Motor neuron (in vitro differentiated cells): ENCODE measurements at regions not wholly inside any gene's neighbourhood (a gene's known extent, or its start where the extent isn't known, plus 50 kb on each side); places are given as distances from the start of the nearest gene placed in this dataset.

Experiments used
- ATAC-seq, 8 experiments: fragments of 200-7000 bp; cut with Tn5 transposase; replicated peaks in 6 of 8; 2 replicates each; pipeline ENCODE4 v1.8.0; 2021; ENCODE audit warnings: mild to moderate bottlenecking in 8 of 8, moderate library complexity in 8 of 8
- H3K27ac ChIP-seq, 2 donors: fragments of 250-450 bp; sonication (Bioruptor Pico); 2 replicates each; pipeline ENCODE4 v1.9.0; 2021; ENCODE audit warnings: antibody characterized with exemption in 2 of 2, mild to moderate bottlenecking in 2 of 2, moderate library complexity in 1 of 2
- H3K4me1 ChIP-seq, 2 donors: fragments of 250-450 bp; sonication (Bioruptor Pico); replicated peaks in 1 of 2; 2 replicates each; pipeline ENCODE4 v1.6.1; 2021; ENCODE audit warnings: antibody characterized with exemption in 2 of 2, mild to moderate bottlenecking in 2 of 2, moderate library complexity in 1 of 2
- H3K4me3 ChIP-seq, 5 donors: fragments of 250-450 bp; sonication (Bioruptor Pico); 2 replicates each; pipeline ENCODE4 v1.9.0; 2021; ENCODE audit warnings: antibody characterized with exemption in 5 of 5, mild to moderate bottlenecking in 5 of 5, moderate library complexity in 4 of 5
- WGBS, 10 experiments: fragments of 450-650 bp; shearing (Covaris generic); methylation state at CpG; one replicate each; pipeline ENCODE4 v1.0.0; 2022; 5-methylcytosine and 5-hydroxymethylcytosine counted together
- in situ Hi-C, 9 experiments: fragments of 400-800 bp; cut with MboI; loops; one replicate each; pipeline ENCODE4 v1.15.0; 2021; ENCODE audit warnings: low sequenced_read_pairs in 9 of 9, low pct_unique_long_range_greater_than_20kb in 2 of 9; ENCODE audit not compliant: unreplicated experiment in 9 of 9

- ATAC-seq, result peak in 2 of 8 experiments; percentile 40 to 44
- Histone ChIP-seq H3K4me1 (no peaks in the 10 kb centered on the region), H3K27ac (no peak overlapping the region), H3K4me3 (no peak overlapping the region)
- WGBS, 10 experiments, result 83 to 100% (median 95%) methylated on average over 1 of the region's 1 CpG; no CpG with 5 or more reads in 4 of the 10 experiments
- in situ Hi-C loops, result no loop called here
These were observed 214.0 kb downstream of the MDFIC start for GRCh38 chr7:115135769-115136410.

- WGBS, 10 experiments, result 39 to 100% (median 88%) methylated on average over 1 to 4 of the region's 4 CpGs; no CpG with 5 or more reads in 1 of the 10 experiments
- in situ Hi-C loops, result no loop called here
- Histone ChIP-seq H3K4me1 (no peaks in the 10 kb centered on the region), H3K27ac (no peak overlapping the region), H3K4me3 (no peak overlapping the region)
- peak in 3 of 8 experiments; percentile 18 to 41 (median 36) for ATAC-seq
These were observed 213.3 kb downstream of the MDFIC start for GRCh38 chr7:115135146-115135545.

GRCh38 chr7:115133248-115133647, 211.4 kb downstream of the MDFIC start:
- no peak overlapping the region for H3K27ac ChIP-seq
- no peaks in the 10 kb centered on the region for H3K4me1 ChIP-seq
- in situ Hi-C loops, result no loop called here
- H3K4me3 ChIP-seq, result no peak overlapping the region
- WGBS, 10 experiments, result 79 to 100% (median 87%) methylated on average over 1 to 5 of the region's 5 CpGs; no CpG with 5 or more reads in 1 of the 10 experiments
- peak in 3 of 8 experiments; percentile 43 to 59 (median 46) for ATAC-seq

GRCh38 chr7:115132096-115132495, 210.2 kb downstream of the MDFIC start:
- WGBS, 10 experiments, result 86 to 100% methylated on average over 1 of the region's 1 CpG; no CpG with 5 or more reads in 8 of the 10 experiments
- Histone ChIP-seq H3K27ac (no peak overlapping the region), H3K4me3 (no peak overlapping the region), H3K4me1 (no peaks in the 10 kb centered on the region)
- ATAC-seq, result peak in 2 of 8 experiments; percentile 82
- in situ Hi-C loops, result no loop called here

GRCh38 chr7:115128154-115128553, 206.3 kb downstream of the MDFIC start:
- 38 to 100% (median 93%) methylated on average over 1 to 2 of the region's 2 CpGs; no CpG with 5 or more reads in 1 of the 10 experiments for WGBS, 10 experiments
- in situ Hi-C loops, result no loop called here
- H3K4me1 ChIP-seq, result no peaks in the 10 kb centered on the region
- H3K4me3 ChIP-seq, result no peak overlapping the region
- no peak overlapping the region for H3K27ac ChIP-seq
- ATAC-seq, result no peak

- no peak for ATAC-seq
- H3K4me3 ChIP-seq, result no peak overlapping the region
- in situ Hi-C loops, result no loop called here
- WGBS, 10 experiments, result 68 to 100% (median 88%) methylated on average over 2 to 5 of the region's 5 CpGs
- no peaks in the 10 kb centered on the region for H3K4me1 ChIP-seq
- no peak overlapping the region for H3K27ac ChIP-seq
These were observed 205.6 kb downstream of the MDFIC start for GRCh38 chr7:115127399-115128021.

GRCh38 chr7:115125750-115126149, 203.9 kb downstream of the MDFIC start:
- ATAC-seq, result no peak
- Histone ChIP-seq H3K4me3 (no peak overlapping the region), H3K27ac (no peak overlapping the region), H3K4me1 (no peaks in the 10 kb centered on the region)
- in situ Hi-C loops, result no loop called here

- no peaks in the 10 kb centered on the region for H3K4me1 ChIP-seq
- H3K4me3 ChIP-seq, result no peak overlapping the region
- no peak for ATAC-seq
- no peak overlapping the region for H3K27ac ChIP-seq
- 91 to 100% (median 96%) methylated on average over 1 to 3 of the region's 3 CpGs; no CpG with 5 or more reads in 1 of the 10 experiments for WGBS, 10 experiments
- in situ Hi-C loops, result no loop called here
These were observed 203.4 kb downstream of the MDFIC start for GRCh38 chr7:115125312-115125711.

- H3K4me1 ChIP-seq, result no peaks in the 10 kb centered on the region
- no peak for ATAC-seq
- no peak overlapping the region for H3K27ac ChIP-seq
- in situ Hi-C loops, result no loop called here
- no peak overlapping the region for H3K4me3 ChIP-seq
These were observed 202.6 kb downstream of the MDFIC start for GRCh38 chr7:115124409-115124939.

GRCh38 chr7:115123441-115123840, 201.5 kb downstream of the MDFIC start:
- ATAC-seq, result no peak
- WGBS, 10 experiments, result 60 to 100% (median 85%) methylated on average over 1 to 2 of the region's 2 CpGs
- in situ Hi-C loops, result no loop called here

GRCh38 chr7:115122388-115122787, 200.5 kb downstream of the MDFIC start:
- H3K4me1 ChIP-seq, result no peaks in the 10 kb centered on the region
- in situ Hi-C loops, result no loop called here
- WGBS, 10 experiments, result 40 to 100% (median 100%) methylated on average over 1 of the region's 1 CpG; no CpG with 5 or more reads in 3 of the 10 experiments
- H3K27ac ChIP-seq, result no peak overlapping the region
- ATAC-seq, result no peak
- no peak overlapping the region for H3K4me3 ChIP-seq

More at GRCh38 chr7:115123441-115123840, 201.5 kb downstream of the MDFIC start:
- no peaks in the 10 kb centered on the region for H3K4me1 ChIP-seq
- H3K27ac ChIP-seq, result no peak overlapping the region
- H3K4me3 ChIP-seq, result no peak overlapping the region

- H3K4me3 ChIP-seq, result no peak overlapping the region
- in situ Hi-C loops, result no loop called here
- WGBS, 10 experiments, result 70 to 100% (median 83%) methylated on average over 1 to 2 of the region's 2 CpGs; no CpG with 5 or more reads in 4 of the 10 experiments
- no peak overlapping the region for H3K27ac ChIP-seq
- no peak for ATAC-seq
- H3K4me1 ChIP-seq, result no peaks in the 10 kb centered on the region
These were observed 195.9 kb downstream of the MDFIC start for GRCh38 chr7:115117748-115118147.

GRCh38 chr7:115116773-115117715, 195.2 kb downstream of the MDFIC start:
- 60 to 97% (median 84%) methylated on average over 2 to 5 of the region's 5 CpGs for WGBS, 10 experiments
- in situ Hi-C loops, result no loop called here
- H3K27ac ChIP-seq, result no peak overlapping the region
- H3K4me3 ChIP-seq, result no peak overlapping the region
- no peak for ATAC-seq
- H3K4me1 ChIP-seq, result no peaks in the 10 kb centered on the region
